ENCODE measurements at regions not wholly inside any gene's neighbourhood (a gene's known extent, or its start where the extent isn't known, plus 50 kb on each side); places are given as distances from the start of the nearest gene placed in this dataset.

DNA sequence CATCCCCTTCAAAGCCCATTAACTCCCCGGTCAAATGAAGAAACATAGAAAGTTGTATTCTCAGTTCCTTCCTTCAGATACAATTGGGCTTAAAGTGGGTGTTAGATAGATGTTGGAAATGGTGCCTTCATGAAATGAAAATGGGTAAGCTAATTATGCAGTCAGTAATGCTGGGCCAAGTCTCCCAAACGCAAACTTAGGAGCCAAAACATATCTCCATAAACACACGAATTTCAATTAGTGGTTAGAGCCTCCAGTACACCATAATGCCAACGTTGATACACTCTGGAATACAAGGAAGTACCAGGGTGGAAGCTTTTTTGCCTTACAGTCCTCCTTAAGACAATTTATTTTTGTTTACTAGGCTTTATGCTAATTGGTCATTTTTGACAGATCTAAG is 1059.0 kb downstream of the TUSC7 start:
- Histone ChIP-seq H3K27me3 (ENCODE audit: insufficient read depth, low read depth) (no peaks in the 10 kb centered on the region), H3K4me1 (ENCODE audit: low read depth, poor library complexity, severe bottlenecking) (no peaks in the 10 kb centered on the region), H3K36me3 (ENCODE audit: insufficient read depth) (no peaks in the 10 kb centered on the region), H3K79me2 (ENCODE audit: insufficient read depth, low read depth) (no peaks in the 10 kb centered on the region), H3K27ac (no peak overlapping the region), H4K20me1 (ENCODE audit: insufficient read depth) (no peaks in the 10 kb centered on the region), H3K4me3 (IDR thresholded peaks at IDR 0.05; ENCODE audit: insufficient read depth, low read depth, low read length) (no peak overlapping the region), H2AFZ (ENCODE audit: low read depth) (no peak overlapping the region), H3K4me2 (no peak overlapping the region), H3K9ac (no peak overlapping the region)
- TF ChIP-seq, protein P1, sequence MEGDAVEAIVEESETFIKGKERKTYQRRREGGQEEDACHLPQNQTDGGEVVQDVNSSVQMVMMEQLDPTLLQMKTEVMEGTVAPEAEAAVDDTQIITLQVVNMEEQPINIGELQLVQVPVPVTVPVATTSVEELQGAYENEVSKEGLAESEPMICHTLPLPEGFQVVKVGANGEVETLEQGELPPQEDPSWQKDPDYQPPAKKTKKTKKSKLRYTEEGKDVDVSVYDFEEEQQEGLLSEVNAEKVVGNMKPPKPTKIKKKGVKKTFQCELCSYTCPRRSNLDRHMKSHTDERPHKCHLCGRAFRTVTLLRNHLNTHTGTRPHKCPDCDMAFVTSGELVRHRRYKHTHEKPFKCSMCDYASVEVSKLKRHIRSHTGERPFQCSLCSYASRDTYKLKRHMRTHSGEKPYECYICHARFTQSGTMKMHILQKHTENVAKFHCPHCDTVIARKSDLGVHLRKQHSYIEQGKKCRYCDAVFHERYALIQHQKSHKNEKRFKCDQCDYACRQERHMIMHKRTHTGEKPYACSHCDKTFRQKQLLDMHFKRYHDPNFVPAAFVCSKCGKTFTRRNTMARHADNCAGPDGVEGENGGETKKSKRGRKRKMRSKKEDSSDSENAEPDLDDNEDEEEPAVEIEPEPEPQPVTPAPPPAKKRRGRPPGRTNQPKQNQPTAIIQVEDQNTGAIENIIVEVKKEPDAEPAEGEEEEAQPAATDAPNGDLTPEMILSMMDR (conservative IDR thresholded peaks at IDR 0.05; ENCODE audit: low read depth, low read length) = no peak

DNA sequence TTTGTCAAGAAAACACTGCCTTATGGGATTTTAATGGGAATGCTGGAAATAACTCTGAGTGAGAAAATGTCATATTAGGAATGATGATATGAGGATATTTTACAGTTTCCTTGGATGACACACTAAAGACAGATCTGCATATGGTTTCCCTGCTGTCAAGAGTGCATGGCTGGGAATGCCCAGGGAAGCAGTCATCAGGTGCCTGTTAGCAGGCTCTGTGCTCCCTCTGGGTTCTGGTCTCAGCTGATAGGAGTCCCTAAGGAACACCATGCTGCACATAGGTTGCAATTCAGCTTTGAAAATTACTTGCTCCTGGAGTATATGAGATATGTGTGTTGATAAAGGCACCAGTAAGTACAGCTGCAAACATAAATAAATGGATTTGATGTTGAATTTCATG is 1064.6 kb downstream of the TUSC7 start:
- H3K27ac ChIP-seq = no peak overlapping the region
- TF ChIP-seq, protein P1 (conservative IDR thresholded peaks at IDR 0.05; ENCODE audit: low read depth, low read length) = no peak
- no peaks in the 10 kb centered on the region for H3K4me1 ChIP-seq (ENCODE audit: low read depth, poor library complexity, severe bottlenecking)
- H3K9ac ChIP-seq = no peak overlapping the region
- H2AFZ ChIP-seq (ENCODE audit: low read depth) = no peak overlapping the region
- no peak overlapping the region for H3K4me3 ChIP-seq (IDR thresholded peaks at IDR 0.05; ENCODE audit: insufficient read depth, low read depth, low read length)
- no peaks in the 10 kb centered on the region for H4K20me1 ChIP-seq (ENCODE audit: insufficient read depth)
- H3K79me2 ChIP-seq (ENCODE audit: insufficient read depth, low read depth) = no peaks in the 10 kb centered on the region
- H3K36me3 ChIP-seq (ENCODE audit: insufficient read depth) = no peaks in the 10 kb centered on the region
- no peaks in the 10 kb centered on the region for H3K27me3 ChIP-seq (ENCODE audit: insufficient read depth, low read depth)
- H3K4me2 ChIP-seq = no peak overlapping the region

DNA sequence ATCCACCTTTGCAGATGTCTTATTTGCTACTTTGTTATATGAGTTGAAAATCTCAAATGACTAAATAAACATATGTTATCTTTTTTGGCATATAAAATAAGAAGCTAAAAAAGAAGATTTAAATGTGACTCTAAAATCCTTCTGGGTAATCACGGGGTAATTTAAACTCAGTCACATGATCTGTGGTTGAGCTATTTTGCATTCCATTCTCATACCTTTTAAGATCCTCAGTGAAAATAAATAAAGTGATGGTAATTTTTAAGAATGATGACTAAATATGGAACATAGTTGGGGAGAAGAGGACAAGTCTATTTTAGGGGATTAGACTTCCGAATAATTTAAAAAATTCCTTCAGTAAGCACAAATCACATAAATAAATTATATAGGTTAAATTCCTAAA is 1076.8 kb downstream of the TUSC7 start:
- H3K4me2 ChIP-seq = no peak overlapping the region
- H3K4me3 ChIP-seq (IDR thresholded peaks at IDR 0.05; ENCODE audit: insufficient read depth, low read depth, low read length) = no peak overlapping the region
- no peaks in the 10 kb centered on the region for H3K27me3 ChIP-seq (ENCODE audit: insufficient read depth, low read depth)
- no peak overlapping the region for H3K9ac ChIP-seq
- H3K36me3 ChIP-seq (ENCODE audit: insufficient read depth) = no peaks in the 10 kb centered on the region
- H3K79me2 ChIP-seq (ENCODE audit: insufficient read depth, low read depth) = no peaks in the 10 kb centered on the region
- TF ChIP-seq, protein P1 (conservative IDR thresholded peaks at IDR 0.05; ENCODE audit: low read depth, low read length) = no peak
- H3K27ac ChIP-seq = no peak overlapping the region
- no peaks in the 10 kb centered on the region for H4K20me1 ChIP-seq (ENCODE audit: insufficient read depth)
- no peak overlapping the region for H2AFZ ChIP-seq (ENCODE audit: low read depth)
- no peaks in the 10 kb centered on the region for H3K4me1 ChIP-seq (ENCODE audit: low read depth, poor library complexity, severe bottlenecking)

- Histone ChIP-seq H3K27me3 (ENCODE audit: insufficient read depth, low read depth) (no peaks in the 10 kb centered on the region), H3K4me1 (ENCODE audit: low read depth, poor library complexity, severe bottlenecking) (no peaks in the 10 kb centered on the region), H3K79me2 (ENCODE audit: insufficient read depth, low read depth) (no peaks in the 10 kb centered on the region), H3K9ac (no peak overlapping the region), H3K4me2 (no peak overlapping the region), H3K27ac (no peak overlapping the region), H4K20me1 (ENCODE audit: insufficient read depth) (no peaks in the 10 kb centered on the region), H3K4me3 (IDR thresholded peaks at IDR 0.05; ENCODE audit: insufficient read depth, low read depth, low read length) (no peak overlapping the region), H3K36me3 (ENCODE audit: insufficient read depth) (no peaks in the 10 kb centered on the region), H2AFZ (ENCODE audit: low read depth) (no peak overlapping the region)
- TF ChIP-seq, protein P1 (conservative IDR thresholded peaks at IDR 0.05; ENCODE audit: low read depth, low read length) = no peak
Measured at GRCh38 chr3:117788061-117788460, 1078.5 kb downstream of the TUSC7 start.

All from KMS-11 (cell line).